Fibroblast of pulmonary artery (primary cell): ENCODE measurements at regions not wholly inside any gene's neighbourhood (a gene's known extent, or its start where the extent isn't known, plus 50 kb on each side); places are given as distances from the start of the nearest gene placed in this dataset.

Experiments
- DNase-seq: peaks from one replicate; pipeline ENCODE4 v3.0.0-alpha.2; 2010; ENCODE audit warnings: low read depth
- H3K4me3 ChIP-seq: replicated peaks from 2 replicates; pipeline ENCODE4 v1.5.1; 2011; ENCODE audit warnings: low read depth, mild to moderate bottlenecking, control low read depth, low read length, moderate library complexity
- CTCF ChIP-seq: IDR thresholded peaks from 2 replicates; pipeline ENCODE4 v1.5.1; 2011; ENCODE audit warnings: mild to moderate bottlenecking, control low read depth, low read length, inconsistent platforms; ENCODE audit errors: missing control alignments

GRCh38 chr6:137701942-137702341 lies 165.1 kb upstream of the TNFAIP3 start:
- no peak overlapping the region for H3K4me3 ChIP-seq
- DNase-seq = no peak
- no peak for TF ChIP-seq CTCF

- DNase-seq = no peak
- TF ChIP-seq CTCF = no peak
- no peak overlapping the region for H3K4me3 ChIP-seq
Measured at GRCh38 chr6:137702791-137703424, 164.2 kb upstream of the TNFAIP3 start.

- no peak overlapping the region for H3K4me3 ChIP-seq
- DNase-seq = no peak
- no peak for TF ChIP-seq CTCF
Measured at GRCh38 chr6:137704802-137705159, 162.3 kb upstream of the TNFAIP3 start.

- peak; percentile 94 for TF ChIP-seq CTCF
- DNase-seq = peak; percentile 82
Measured at GRCh38 chr6:137705160-137706082, 161.6 kb upstream of the TNFAIP3 start.

GRCh38 chr6:137706083-137706750 lies 160.8 kb upstream of the TNFAIP3 start:
- no peak for DNase-seq
- no peak overlapping the region for H3K4me3 ChIP-seq
- TF ChIP-seq CTCF = no peak

More at GRCh38 chr6:137705160-137706082, 161.6 kb upstream of the TNFAIP3 start:
- H3K4me3 ChIP-seq = no peak overlapping the region

GRCh38 chr6:137707038-137707589 lies 159.9 kb upstream of the TNFAIP3 start:
- no peak for TF ChIP-seq CTCF
- DNase-seq = no peak
- H3K4me3 ChIP-seq = no peak overlapping the region
